ENCODE measurements at regions not wholly inside any gene's neighbourhood (a gene's known extent, or its start where the extent isn't known, plus 50 kb on each side); places are given as distances from the start of the nearest gene placed in this dataset.

DNA sequence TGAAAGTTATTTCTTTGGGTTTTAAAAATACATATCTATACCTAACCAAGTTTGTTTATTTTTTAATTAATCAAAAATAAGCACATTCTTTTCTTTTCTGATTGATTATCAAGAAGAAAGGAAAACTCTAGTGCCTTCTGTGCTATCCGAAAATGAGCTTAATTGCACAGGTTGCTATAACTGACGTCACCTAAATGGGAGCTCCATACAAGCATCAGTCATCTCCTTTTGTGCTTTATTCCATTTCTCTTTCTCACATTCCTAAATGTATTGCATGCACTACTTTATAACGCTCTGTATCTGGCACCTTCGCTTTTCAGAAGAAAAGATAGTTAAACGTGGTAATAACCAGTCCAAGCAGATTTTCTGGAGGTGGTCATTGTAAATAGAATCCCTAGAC lies 675.0 kb downstream of the STPG2 start:
- Histone ChIP-seq H3K27ac (ENCODE audit: low read length in 2 of 2) (no peak overlapping the region), H3K27me3 (replicated peaks in 1 of 4; ENCODE audit: control extremely low read depth in 1 of 4, control insufficient read depth in 3 of 4, insufficient read depth in 4 of 4, low read length in 3 of 4) (no peaks in the 10 kb centered on the region), H3K9ac (ENCODE audit: low read length) (no peak overlapping the region), H2AFZ (ENCODE audit: insufficient read depth, low read depth, low read length, poor library complexity, severe bottlenecking) (no peak overlapping the region), H3K9me3 (ENCODE audit: control extremely low read depth in 1 of 3, control insufficient read depth in 2 of 3, insufficient read depth in 1 of 3, low read length in 2 of 3) (peaks cover 0 to 1% (median 0%) of the 10 kb centered on the region in 3 donors), H3K4me3 (ENCODE audit: control extremely low read depth in 1 of 5, extremely low read depth in 1 of 5, insufficient read depth in 1 of 5, low read depth in 2 of 5, low read length in 4 of 5) (no peak overlapping the region), H3K4me2 (replicated peaks; ENCODE audit: low read depth, low read length, poor library complexity, severe bottlenecking) (no peak overlapping the region), H3K79me2 (ENCODE audit: control insufficient read depth, insufficient read depth, low read length) (no peaks in the 10 kb centered on the region), H3K4me1 (ENCODE audit: control insufficient read depth in 2 of 2, insufficient read depth in 2 of 2, low read length in 2 of 2) (no peaks in the 10 kb centered on the region), H3K36me3 (replicated peaks in 1 of 2; ENCODE audit: control extremely low read depth in 1 of 2, control insufficient read depth in 1 of 2, extremely low read depth in 1 of 2, insufficient read depth in 2 of 2, low read length in 1 of 2) (no peaks in the 10 kb centered on the region), H4K20me1 (ENCODE audit: control insufficient read depth, insufficient read depth, low read length, poor library complexity, severe bottlenecking) (no peaks in the 10 kb centered on the region)
- WGBS (ENCODE audit: insufficient coverage) = 94% methylated on average over 2 of the region's 5 CpGs
- no peak for ATAC-seq (ENCODE audit: low read depth)
- peaks cover 4% of the 10 kb centered on the region for H3K9me3 Mint-ChIP-seq (ENCODE audit: insufficient read depth)
- H3K4me1 Mint-ChIP-seq = no peaks in the 10 kb centered on the region
- H3K4me3 Mint-ChIP-seq = no peak overlapping the region
- no peak for DNase-seq
- ChIA-PET CTCF (no interaction called here), POLR2A (no interaction called here)
- no peaks in the 10 kb centered on the region for H3K27me3 Mint-ChIP-seq
- intact Hi-C loops (cut with micrococcal nuclease) = no loop called here
- no peak overlapping the region for H3K27ac Mint-ChIP-seq
- TF ChIP-seq EZH2 (IDR thresholded peaks at IDR 0.05; ENCODE audit: borderline replicate concordance, insufficient read depth, low read depth, low read length, poor library complexity, severe bottlenecking) = no peak
- TF ChIP-seq, protein P1, sequence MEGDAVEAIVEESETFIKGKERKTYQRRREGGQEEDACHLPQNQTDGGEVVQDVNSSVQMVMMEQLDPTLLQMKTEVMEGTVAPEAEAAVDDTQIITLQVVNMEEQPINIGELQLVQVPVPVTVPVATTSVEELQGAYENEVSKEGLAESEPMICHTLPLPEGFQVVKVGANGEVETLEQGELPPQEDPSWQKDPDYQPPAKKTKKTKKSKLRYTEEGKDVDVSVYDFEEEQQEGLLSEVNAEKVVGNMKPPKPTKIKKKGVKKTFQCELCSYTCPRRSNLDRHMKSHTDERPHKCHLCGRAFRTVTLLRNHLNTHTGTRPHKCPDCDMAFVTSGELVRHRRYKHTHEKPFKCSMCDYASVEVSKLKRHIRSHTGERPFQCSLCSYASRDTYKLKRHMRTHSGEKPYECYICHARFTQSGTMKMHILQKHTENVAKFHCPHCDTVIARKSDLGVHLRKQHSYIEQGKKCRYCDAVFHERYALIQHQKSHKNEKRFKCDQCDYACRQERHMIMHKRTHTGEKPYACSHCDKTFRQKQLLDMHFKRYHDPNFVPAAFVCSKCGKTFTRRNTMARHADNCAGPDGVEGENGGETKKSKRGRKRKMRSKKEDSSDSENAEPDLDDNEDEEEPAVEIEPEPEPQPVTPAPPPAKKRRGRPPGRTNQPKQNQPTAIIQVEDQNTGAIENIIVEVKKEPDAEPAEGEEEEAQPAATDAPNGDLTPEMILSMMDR (IDR thresholded peaks at IDR 0.05) = no peak

DNA sequence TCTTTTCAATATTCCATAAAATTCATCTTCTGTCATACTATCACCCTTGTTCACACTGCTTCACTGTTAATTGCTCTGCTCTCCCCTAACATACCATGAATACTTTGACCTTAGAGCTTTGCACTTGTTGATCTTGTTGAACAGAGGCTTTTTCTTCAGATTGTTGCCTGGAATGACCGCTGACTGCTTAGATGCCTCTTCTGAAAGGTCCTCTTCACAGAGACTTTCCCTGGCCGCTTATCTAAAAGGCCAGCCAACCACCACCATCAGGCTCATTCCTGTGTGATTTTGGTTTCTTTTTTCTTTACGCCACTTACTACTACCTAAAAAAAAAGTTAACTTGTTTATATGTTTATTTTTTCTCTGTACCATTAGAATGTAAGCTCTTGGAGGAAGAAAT lies 667.7 kb downstream of the STPG2 start:
- ATAC-seq (ENCODE audit: low read depth) (no peak), DNase-seq (no peak)
- 100% methylated on average over 1 of the region's 3 CpGs for WGBS (ENCODE audit: insufficient coverage)
- Histone ChIP-seq H3K4me1 (ENCODE audit: control insufficient read depth in 2 of 2, insufficient read depth in 2 of 2, low read length in 2 of 2) (no peaks in the 10 kb centered on the region), H3K27ac (ENCODE audit: low read length in 2 of 2) (no peak overlapping the region), H3K9me3 (ENCODE audit: control extremely low read depth in 1 of 3, control insufficient read depth in 2 of 3, insufficient read depth in 1 of 3, low read length in 2 of 3) (no peaks in the 10 kb centered on the region), H3K36me3 (replicated peaks in 1 of 2; ENCODE audit: control extremely low read depth in 1 of 2, control insufficient read depth in 1 of 2, extremely low read depth in 1 of 2, insufficient read depth in 2 of 2, low read length in 1 of 2) (no peaks in the 10 kb centered on the region), H3K9ac (ENCODE audit: low read length) (no peak overlapping the region), H3K4me3 (ENCODE audit: control extremely low read depth in 1 of 5, extremely low read depth in 1 of 5, insufficient read depth in 1 of 5, low read depth in 2 of 5, low read length in 4 of 5) (no peak overlapping the region), H4K20me1 (ENCODE audit: control insufficient read depth, insufficient read depth, low read length, poor library complexity, severe bottlenecking) (no peaks in the 10 kb centered on the region), H3K4me2 (replicated peaks; ENCODE audit: low read depth, low read length, poor library complexity, severe bottlenecking) (no peak overlapping the region), H3K79me2 (ENCODE audit: control insufficient read depth, insufficient read depth, low read length) (no peaks in the 10 kb centered on the region), H3K27me3 (replicated peaks in 1 of 4; ENCODE audit: control extremely low read depth in 1 of 4, control insufficient read depth in 3 of 4, insufficient read depth in 4 of 4, low read length in 3 of 4) (no peaks in the 10 kb centered on the region), H2AFZ (ENCODE audit: insufficient read depth, low read depth, low read length, poor library complexity, severe bottlenecking) (no peak overlapping the region)
- H3K27me3 Mint-ChIP-seq = no peaks in the 10 kb centered on the region
- H3K27ac Mint-ChIP-seq = no peak overlapping the region
- intact Hi-C loops (cut with micrococcal nuclease) = no loop called here
- CTCF ChIA-PET = no interaction called here
- no peak for TF ChIP-seq EZH2 (IDR thresholded peaks at IDR 0.05; ENCODE audit: borderline replicate concordance, insufficient read depth, low read depth, low read length, poor library complexity, severe bottlenecking)
- TF ChIP-seq, protein P1 (IDR thresholded peaks at IDR 0.05) = no peak
- no peak overlapping the region for H3K4me3 Mint-ChIP-seq
- no peaks in the 10 kb centered on the region for H3K4me1 Mint-ChIP-seq
- no peaks in the 10 kb centered on the region for H3K9me3 Mint-ChIP-seq (ENCODE audit: insufficient read depth)
- POLR2A ChIA-PET = no interaction called here
